Mucosa of rectum (tissue), 2 donors: ENCODE measurements at regions not wholly inside any gene's neighbourhood (a gene's known extent, or its start where the extent isn't known, plus 50 kb on each side); places are given as distances from the start of the nearest gene placed in this dataset.
"Not testable (repeated sequence)": the region's sequence is repeated elsewhere in the genome, so short reads cannot be mapped to it uniquely, and the experiment has no call there.

Experiments used
- H3K27ac ChIP-seq, 2 donors: one replicate each; pipeline ENCODE4 v1.7.0; 2013; ENCODE audit warnings: inconsistent platforms in 2 of 2, low read depth in 2 of 2, low read length in 2 of 2
- H3K27me3 ChIP-seq, 2 donors: one replicate each; pipeline ENCODE4 v1.7.0; 2013; ENCODE audit warnings: low read length in 2 of 2; ENCODE audit not compliant: control insufficient read depth in 2 of 2, insufficient read depth in 2 of 2
- H3K36me3 ChIP-seq, 2 donors: one replicate each; pipeline ENCODE4 v1.7.0; 2013; ENCODE audit warnings: low read length in 2 of 2; ENCODE audit not compliant: control insufficient read depth in 2 of 2, insufficient read depth in 2 of 2
- H3K4me1 ChIP-seq, 2 donors: one replicate each; pipeline ENCODE4 v1.7.0; 2013; ENCODE audit warnings: low read length in 2 of 2, mild to moderate bottlenecking in 1 of 2; ENCODE audit not compliant: control insufficient read depth in 2 of 2, insufficient read depth in 2 of 2
- H3K4me3 ChIP-seq, 2 donors: one replicate each; pipeline ENCODE4 v1.7.0; 2013; ENCODE audit warnings: low read length in 2 of 2
- H3K9ac ChIP-seq, 2 donors: one replicate each; pipeline ENCODE4 v1.7.0; 2013; ENCODE audit warnings: low read length in 2 of 2, low read depth in 1 of 2, mild to moderate bottlenecking in 1 of 2
- H3K9me3 ChIP-seq, 2 donors: one replicate each; pipeline ENCODE4 v1.7.0; 2013; ENCODE audit warnings: low read length in 2 of 2; ENCODE audit not compliant: control insufficient read depth in 2 of 2
- donor health status: healthy.
- donor health status: Normal muscosa, but diverticular disease.

DNA sequence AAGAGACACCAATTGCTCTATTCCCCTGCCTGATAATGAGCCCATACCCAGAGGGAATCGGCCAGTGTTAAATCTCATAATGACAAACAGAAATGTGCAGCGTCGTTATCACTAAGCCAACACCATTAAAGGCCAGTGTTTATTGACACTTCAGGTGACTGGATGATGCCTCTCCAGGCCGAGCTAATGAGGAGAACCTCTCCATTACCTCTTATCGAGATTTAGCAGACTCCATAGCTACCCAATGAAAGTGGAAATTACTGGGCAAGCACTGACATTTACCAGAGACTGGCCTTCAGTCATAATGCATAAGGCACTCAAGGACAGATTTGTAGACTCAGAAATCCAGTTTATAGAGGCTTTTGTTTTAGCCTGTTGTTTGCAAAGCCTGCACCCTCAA, 669.5 kb downstream of the MAFB start:
- no peak overlapping the region for H3K9ac ChIP-seq

DNA sequence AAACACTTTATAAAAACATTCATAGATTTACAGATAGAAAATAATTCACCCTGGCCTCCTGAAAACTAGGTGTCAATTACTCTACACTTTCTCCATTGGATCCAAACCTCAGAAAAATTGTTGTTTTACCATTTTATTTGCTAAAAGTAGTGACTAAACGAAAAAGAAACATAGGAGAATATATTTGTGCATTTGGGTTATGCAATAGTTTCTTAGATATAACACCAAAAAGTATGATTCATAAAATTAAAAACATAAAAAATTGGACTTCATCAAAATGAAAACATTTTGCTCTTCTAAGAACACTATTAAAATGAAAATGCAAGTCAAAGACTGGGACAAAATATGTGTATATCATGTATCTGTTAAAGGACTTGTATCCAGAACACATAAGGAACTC, 671.3 kb downstream of the MAFB start:
- H3K27ac ChIP-seq: no peak overlapping the region
- no peaks in the 10 kb centered on the region for H3K9me3 ChIP-seq
- H3K9ac ChIP-seq: no peak overlapping the region
- no peaks in the 10 kb centered on the region for H3K27me3 ChIP-seq
- H3K36me3 ChIP-seq: no peaks in the 10 kb centered on the region
- H3K4me3 ChIP-seq: no peak overlapping the region
- no peaks in the 10 kb centered on the region for H3K4me1 ChIP-seq

More for the DNA sequence above, 669.5 kb downstream of the MAFB start:
- H3K36me3 ChIP-seq: no peaks in the 10 kb centered on the region
- H3K27ac ChIP-seq: no peak overlapping the region
- H3K4me3 ChIP-seq: no peak overlapping the region
- no peaks in the 10 kb centered on the region for H3K4me1 ChIP-seq
- H3K27me3 ChIP-seq: no peaks in the 10 kb centered on the region
- H3K9me3 ChIP-seq: no peaks in the 10 kb centered on the region

DNA sequence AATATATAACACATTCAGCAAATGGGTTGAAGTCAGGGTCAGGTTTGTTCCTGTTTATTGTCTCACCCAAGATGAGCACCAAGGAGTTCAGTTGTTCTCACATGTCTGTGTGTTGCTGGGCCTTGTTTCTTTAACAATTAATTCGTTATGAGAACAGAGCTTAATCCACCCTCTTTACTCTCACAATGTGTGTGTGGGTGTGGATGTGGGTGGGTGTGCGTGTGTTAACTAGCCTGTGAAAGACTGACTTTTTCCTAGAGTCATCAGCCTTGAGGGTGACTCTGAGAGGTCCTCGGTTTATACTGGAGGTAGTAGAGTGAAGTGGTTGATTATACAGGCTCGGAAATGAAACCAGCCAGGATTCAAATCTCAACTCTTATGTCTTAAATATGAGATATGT, 672.1 kb downstream of the MAFB start:
- Histone ChIP-seq H3K4me1 (no peaks in the 10 kb centered on the region), H3K4me3 (no peak overlapping the region), H3K27me3 (no peaks in the 10 kb centered on the region), H3K9me3 (no peaks in the 10 kb centered on the region), H3K9ac (no peak overlapping the region), H3K36me3 (no peaks in the 10 kb centered on the region), H3K27ac (no peak overlapping the region)

DNA sequence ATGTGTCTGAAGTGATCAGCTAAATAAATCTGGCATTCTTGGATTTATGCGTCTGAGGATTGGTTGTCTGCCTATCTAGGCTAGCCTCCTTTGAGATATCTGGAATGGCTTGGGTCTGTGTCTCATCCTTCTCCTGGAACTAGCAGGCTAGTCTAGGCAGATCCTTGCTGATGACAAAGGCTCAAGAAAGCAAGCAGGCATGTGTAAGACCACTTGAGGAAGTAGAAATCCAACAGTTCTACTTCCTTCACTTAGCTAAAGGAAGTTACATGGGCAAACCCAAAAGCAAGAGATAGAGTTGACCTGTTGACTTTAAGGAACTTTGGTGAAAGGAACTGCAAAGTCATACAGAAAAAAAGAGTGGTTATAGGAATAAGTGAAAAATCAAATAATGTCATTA, 672.6 kb downstream of the MAFB start:
- Histone ChIP-seq H3K36me3 (no peaks in the 10 kb centered on the region), H3K4me1 (no peaks in the 10 kb centered on the region), H3K27ac (no peak overlapping the region), H3K9ac (no peak overlapping the region), H3K4me3 (no peak overlapping the region), H3K9me3 (no peaks in the 10 kb centered on the region), H3K27me3 (no peaks in the 10 kb centered on the region)

DNA sequence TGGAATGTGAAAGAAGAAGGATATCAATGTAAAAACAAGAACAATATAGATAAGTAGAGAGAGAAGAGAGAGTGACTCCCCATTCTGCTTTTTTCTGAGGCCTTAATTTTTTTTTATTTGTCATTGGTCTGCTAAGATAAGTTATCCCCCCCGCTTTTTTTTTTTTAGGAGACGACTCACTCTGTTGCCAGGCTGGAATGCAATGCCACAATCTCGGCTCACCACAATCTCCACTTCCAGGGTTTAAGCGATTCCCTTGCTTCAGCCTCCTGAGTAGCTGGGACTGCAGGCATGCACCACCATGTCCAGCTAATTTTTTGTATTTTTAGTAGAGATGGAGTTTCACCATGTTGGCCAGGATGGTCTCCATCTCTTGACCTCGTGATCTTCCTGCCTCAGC, 677.0 kb downstream of the MAFB start:
- H3K27me3 ChIP-seq, H3K4me1 ChIP-seq, H3K27ac ChIP-seq, H3K9ac ChIP-seq, H3K4me3 ChIP-seq, H3K36me3 ChIP-seq, H3K9me3 ChIP-seq: not testable (repeated sequence)

DNA sequence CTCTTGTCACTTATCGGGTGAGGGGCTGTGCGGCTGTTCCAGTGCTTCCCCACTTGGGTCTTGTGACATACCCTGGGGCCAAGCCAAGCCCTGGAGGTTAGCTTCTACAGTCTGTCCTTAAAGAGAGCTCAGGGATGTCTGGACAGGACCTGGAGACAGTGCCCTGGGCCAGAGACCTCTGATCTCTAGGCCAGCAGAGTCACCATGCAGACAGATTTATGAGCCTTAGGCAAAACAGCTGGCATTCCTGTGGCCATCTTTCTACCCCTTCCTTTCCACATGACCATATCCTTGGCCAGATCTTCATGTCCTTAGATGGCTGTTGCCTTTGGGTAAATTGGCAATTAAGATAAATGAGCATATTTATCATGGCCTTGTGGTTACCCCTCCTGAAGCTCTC, 678.6 kb downstream of the MAFB start:
- no peak overlapping the region for H3K4me3 ChIP-seq
- no peaks in the 10 kb centered on the region for H3K9me3 ChIP-seq
- H3K27ac ChIP-seq: no peak overlapping the region
- H3K27me3 ChIP-seq: no peaks in the 10 kb centered on the region
- H3K4me1 ChIP-seq: no peaks in the 10 kb centered on the region
- no peak overlapping the region for H3K9ac ChIP-seq
- H3K36me3 ChIP-seq: no peaks in the 10 kb centered on the region

DNA sequence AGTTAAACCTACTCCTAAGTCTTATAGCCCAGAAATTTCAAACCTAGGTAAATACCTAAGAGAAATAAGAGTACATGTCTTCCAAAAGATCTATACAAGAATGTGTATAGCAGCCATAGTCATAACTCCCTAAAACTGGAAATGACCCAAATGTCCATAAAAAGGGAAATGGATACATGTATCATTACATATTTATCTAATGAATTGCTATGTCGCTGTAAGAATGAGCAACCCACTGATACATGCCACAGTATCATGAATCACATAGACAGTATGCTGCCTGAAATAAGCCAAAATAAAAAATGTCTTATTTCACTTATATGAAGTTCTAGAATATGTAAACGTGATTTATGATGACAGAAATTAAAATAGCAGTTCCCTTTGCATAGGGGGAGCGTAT, 679.5 kb downstream of the MAFB start:
- Histone ChIP-seq H3K4me1 (no peaks in the 10 kb centered on the region), H3K4me3 (no peak overlapping the region), H3K27me3 (no peaks in the 10 kb centered on the region), H3K27ac (no peak overlapping the region), H3K9me3 (no peaks in the 10 kb centered on the region), H3K9ac (no peak overlapping the region), H3K36me3 (no peaks in the 10 kb centered on the region)

DNA sequence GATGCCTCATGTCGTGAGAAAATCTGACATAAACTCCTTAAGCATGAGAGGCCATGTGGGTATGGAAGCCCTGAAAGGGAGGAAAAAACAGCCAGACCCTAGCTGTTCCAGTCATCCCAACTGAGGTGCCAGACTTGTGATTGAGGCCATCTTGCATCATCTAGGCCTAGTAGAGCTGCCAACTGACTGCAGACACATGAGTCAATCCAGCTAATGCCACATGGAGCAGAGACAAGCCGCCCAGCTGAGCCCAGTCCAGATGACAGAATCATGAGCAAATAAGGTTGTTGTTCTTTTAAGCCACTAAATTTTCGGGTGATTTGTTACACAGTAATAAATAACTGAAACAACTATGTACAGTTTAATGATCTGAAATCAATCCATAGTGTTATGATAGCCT, 680.9 kb downstream of the MAFB start:
- Histone ChIP-seq H3K27me3 (no peaks in the 10 kb centered on the region), H3K4me1 (no peaks in the 10 kb centered on the region), H3K9ac (no peak overlapping the region), H3K36me3 (no peaks in the 10 kb centered on the region), H3K9me3 (no peaks in the 10 kb centered on the region), H3K4me3 (no peak overlapping the region), H3K27ac (no peak overlapping the region)

DNA sequence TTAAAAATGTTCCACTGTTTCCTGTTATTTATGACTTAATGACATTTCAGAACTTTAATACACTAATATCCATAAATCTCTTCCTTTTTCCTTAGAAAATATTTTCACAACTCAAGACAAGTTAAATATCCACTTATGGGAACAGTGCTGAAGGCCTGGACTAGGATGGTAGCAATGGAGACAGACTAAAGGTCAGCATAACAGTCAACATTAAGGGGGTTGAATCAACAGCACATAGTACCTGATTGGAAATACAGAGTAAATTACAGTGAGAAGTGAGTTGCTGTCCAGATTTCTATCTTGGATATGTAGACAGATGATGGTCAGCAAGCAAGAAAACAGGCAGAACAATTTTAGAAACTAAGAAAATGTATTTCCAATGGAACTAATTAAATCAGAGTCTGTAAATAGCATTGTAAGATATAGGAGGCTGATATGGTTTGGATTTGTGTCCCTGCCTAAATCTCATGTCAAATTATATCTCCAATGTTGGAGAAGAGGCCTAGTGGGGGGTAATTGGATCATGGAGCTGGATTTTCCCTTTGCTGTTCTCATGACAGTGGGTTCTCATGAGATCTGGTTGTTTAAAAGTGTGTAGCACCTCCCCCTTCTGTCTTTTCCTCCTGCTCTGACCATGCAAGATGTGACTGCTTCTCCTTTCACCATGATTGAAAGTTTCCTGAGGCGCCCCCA, 682.7 kb downstream of the MAFB start:
- no peaks in the 10 kb centered on the region for H3K36me3 ChIP-seq
- H3K9me3 ChIP-seq: no peaks in the 10 kb centered on the region
- no peak overlapping the region for H3K9ac ChIP-seq
- H3K4me3 ChIP-seq: no peak overlapping the region
- no peak overlapping the region for H3K27ac ChIP-seq
- H3K27me3 ChIP-seq: no peaks in the 10 kb centered on the region
- no peaks in the 10 kb centered on the region for H3K4me1 ChIP-seq

DNA sequence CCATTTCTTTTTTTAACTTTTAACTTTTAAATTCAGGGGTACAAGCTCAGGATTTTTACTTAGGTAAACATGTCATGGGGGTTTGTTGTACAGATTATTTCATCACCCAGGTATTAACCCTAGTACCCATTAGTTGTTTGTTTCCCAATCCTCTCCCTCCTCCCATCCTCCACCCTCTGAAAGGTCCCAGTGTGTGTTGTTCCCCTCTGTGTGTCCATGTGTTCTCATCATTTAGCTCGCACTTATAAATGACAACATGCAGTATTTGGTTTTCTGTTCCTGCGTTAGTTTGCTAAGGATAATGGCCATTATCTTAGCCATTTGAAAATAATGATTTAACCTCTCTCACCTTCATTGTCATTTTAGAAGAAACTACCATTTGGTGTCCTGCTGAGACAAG, 684.9 kb downstream of the MAFB start:
- H3K4me3 ChIP-seq, H3K9me3 ChIP-seq, H3K4me1 ChIP-seq, H3K9ac ChIP-seq, H3K27ac ChIP-seq, H3K36me3 ChIP-seq, H3K27me3 ChIP-seq: not testable (repeated sequence)

DNA sequence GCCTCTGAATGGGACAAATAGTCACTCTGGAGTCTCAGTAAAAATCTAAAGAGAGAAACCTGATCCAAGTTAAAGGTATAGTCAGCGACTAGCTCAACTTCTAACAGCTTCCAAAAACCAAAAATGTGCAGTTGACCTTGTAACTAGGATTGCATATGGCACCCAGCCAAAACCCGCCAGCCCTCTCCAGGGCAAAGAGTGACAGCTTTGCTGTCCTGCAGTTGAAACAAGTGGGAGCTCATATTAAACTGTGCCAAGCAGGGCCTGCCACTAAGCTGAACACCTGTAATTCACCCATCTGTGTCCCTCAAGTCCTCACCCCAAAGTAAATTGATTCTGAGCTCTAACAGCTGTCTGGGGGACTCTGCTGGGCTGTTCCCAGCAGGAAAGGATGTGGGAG, 695.3 kb downstream of the MAFB start:
- Histone ChIP-seq H3K9me3 (no peaks in the 10 kb centered on the region), H3K4me3 (no peak overlapping the region), H3K27ac (no peak overlapping the region), H3K36me3 (no peaks in the 10 kb centered on the region), H3K4me1 (no peaks in the 10 kb centered on the region), H3K27me3 (no peaks in the 10 kb centered on the region), H3K9ac (no peak overlapping the region)
